H9 (cell line): ENCODE measurements at regions not wholly inside any gene's neighbourhood (a gene's known extent, or its start where the extent isn't known, plus 50 kb on each side); places are given as distances from the start of the nearest gene placed in this dataset.

Experiments
- DNase-seq: peaks from one replicate; pipeline ENCODE4 v3.0.0-alpha.2; 2017
- H2AFZ ChIP-seq: one replicate; pipeline ENCODE4 v1.6.1; 2013; ENCODE audit warnings: mild to moderate bottlenecking, low read length, control low read depth, moderate library complexity
- H2AK5ac ChIP-seq: 2 replicates; pipeline ENCODE4 v1.6.1; 2013; ENCODE audit warnings: low read length, control low read depth, mixed read lengths; ENCODE audit not compliant: insufficient read length
- H2BK120ac ChIP-seq: one replicate; pipeline ENCODE4 v1.6.1; 2013; ENCODE audit warnings: low read depth, mild to moderate bottlenecking, low read length, control low read depth, inconsistent platforms; ENCODE audit not compliant: poor library complexity, severe bottlenecking
- H2BK12ac ChIP-seq: 2 replicates; pipeline ENCODE4 v1.6.1; 2013; ENCODE audit warnings: low read length, control low read depth, mixed read lengths, low read depth; ENCODE audit not compliant: insufficient read length
- H2BK15ac ChIP-seq: 2 replicates; pipeline ENCODE4 v1.6.1; 2013; ENCODE audit warnings: low read depth, low read length, control low read depth
- H2BK20ac ChIP-seq: one replicate; pipeline ENCODE4 v1.6.1; 2013; ENCODE audit warnings: low read depth, mild to moderate bottlenecking, low read length, control low read depth, inconsistent platforms; ENCODE audit not compliant: poor library complexity, severe bottlenecking
- H2BK5ac ChIP-seq: 2 replicates; pipeline ENCODE4 v1.6.1; 2013; ENCODE audit warnings: low read length, control low read depth, mixed read lengths; ENCODE audit not compliant: insufficient read length
- H3K14ac ChIP-seq: 2 replicates; pipeline ENCODE4 v1.6.1; 2013; ENCODE audit warnings: low read length, control low read depth; ENCODE audit not compliant: insufficient read depth
- H3K18ac ChIP-seq: 2 replicates; pipeline ENCODE4 v1.6.1; 2013; ENCODE audit warnings: low read depth, mild to moderate bottlenecking, mixed read lengths, low read length, control low read depth; ENCODE audit not compliant: insufficient read length
- H3K23ac ChIP-seq: 2 replicates; pipeline ENCODE4 v1.6.1; 2013; ENCODE audit warnings: low read length, control low read depth, mixed read lengths, low read depth; ENCODE audit not compliant: insufficient read length
- H3K23me2 ChIP-seq: 2 replicates; pipeline ENCODE4 v1.6.1; 2013; ENCODE audit warnings: low read depth, mild to moderate bottlenecking, mixed read lengths, low read length, control low read depth; ENCODE audit not compliant: insufficient read length, poor library complexity, severe bottlenecking
- H3K27ac ChIP-seq: 2 replicates; pipeline ENCODE4 v1.5.1; 2013; ENCODE audit warnings: low read length, control low read depth, mixed read lengths, low read depth; ENCODE audit not compliant: insufficient read length
- H3K27me3 ChIP-seq: 2 replicates; pipeline ENCODE4 v1.6.1; 2013; ENCODE audit warnings: low read length, control low read depth, inconsistent platforms; ENCODE audit not compliant: insufficient read depth
- H3K4ac ChIP-seq: 2 replicates; pipeline ENCODE4 v1.6.1; 2013; ENCODE audit warnings: low read depth, mild to moderate bottlenecking, control low read depth, inconsistent platforms, low read length, moderate library complexity
- H3K4me1 ChIP-seq: 2 replicates; pipeline ENCODE4 v1.6.1; 2013; ENCODE audit warnings: low read length, control low read depth, inconsistent platforms; ENCODE audit not compliant: insufficient read depth
- H3K4me2 ChIP-seq: 2 replicates; pipeline ENCODE4 v1.6.1; 2013; ENCODE audit warnings: low read length, control low read depth, mixed read lengths; ENCODE audit not compliant: insufficient read length, insufficient read depth
- H3K56ac ChIP-seq: 2 replicates; pipeline ENCODE4 v1.6.1; 2013; ENCODE audit warnings: low read depth, mild to moderate bottlenecking, mixed read lengths, low read length, control low read depth; ENCODE audit not compliant: insufficient read length
- H3K79me1 ChIP-seq: 2 replicates; pipeline ENCODE4 v1.6.1; 2013; ENCODE audit warnings: low read depth, mild to moderate bottlenecking, moderate library complexity, low read length, control low read depth, inconsistent platforms; ENCODE audit not compliant: insufficient read depth, poor library complexity, severe bottlenecking
- H3K79me2 ChIP-seq: 2 replicates; pipeline ENCODE4 v1.6.1; 2013; ENCODE audit warnings: low read length, control low read depth, inconsistent platforms; ENCODE audit not compliant: insufficient read depth
- H3K9ac ChIP-seq: 2 replicates; pipeline ENCODE4 v1.6.1; 2013; ENCODE audit warnings: low read length, control low read depth, mixed read lengths; ENCODE audit not compliant: insufficient read length; ENCODE audit errors: extremely low read depth
- H3K9me3 ChIP-seq: one replicate; pipeline ENCODE4 v1.6.1; 2013; ENCODE audit warnings: low read depth, low read length, inconsistent platforms; ENCODE audit not compliant: control insufficient read depth
- H3T11ph ChIP-seq: one replicate; pipeline ENCODE4 v1.6.1; 2013; ENCODE audit warnings: mild to moderate bottlenecking, low read length, control low read depth, inconsistent platforms
- H4K20me1 ChIP-seq: one replicate; pipeline ENCODE4 v1.6.1; 2013; ENCODE audit not compliant: control insufficient read depth, insufficient read length, insufficient read depth
- H4K5ac ChIP-seq: 2 replicates; pipeline ENCODE4 v1.6.1; 2013; ENCODE audit warnings: low read depth, mild to moderate bottlenecking, mixed read lengths, low read length, control low read depth; ENCODE audit not compliant: insufficient read length
- H4K8ac ChIP-seq: replicated peaks from 2 replicates; pipeline ENCODE4 v1.6.1; 2013; ENCODE audit warnings: low read length, control low read depth, mixed read lengths, low read depth; ENCODE audit not compliant: insufficient read length
- H4K91ac ChIP-seq: 2 replicates; pipeline ENCODE4 v1.6.1; 2013; ENCODE audit warnings: low read depth, mild to moderate bottlenecking, moderate library complexity, mixed read lengths, low read length, control low read depth; ENCODE audit not compliant: insufficient read length
- H3K27ac Mint-ChIP-seq, 3 experiments: 2 replicates in 2 of 3; 3 replicates in 1 of 3; pipeline ENCODE4 v1.8.0; 2020 to 2021; ENCODE audit warnings: mixed read lengths in 3 of 3, mild to moderate bottlenecking in 1 of 3, moderate library complexity in 1 of 3
- H3K27me3 Mint-ChIP-seq: 2 replicates; pipeline ENCODE4 v1.8.0; 2021; ENCODE audit warnings: low read depth, mild to moderate bottlenecking, moderate library complexity, mixed read lengths
- H3K36me3 Mint-ChIP-seq, 3 experiments: 2 replicates in 2 of 3; 3 replicates in 1 of 3; pipeline ENCODE4 v1.8.0; 2020 to 2021; ENCODE audit warnings: low read depth in 3 of 3, mixed read lengths in 3 of 3; ENCODE audit not compliant: insufficient read depth in 1 of 3
- H3K4me1 Mint-ChIP-seq, 2 experiments: 2 replicates each; pipeline ENCODE4 v1.8.0; 2020; ENCODE audit warnings: mixed read lengths in 2 of 2
- H3K4me3 Mint-ChIP-seq, 2 experiments: 2 replicates in 1 of 2; 3 replicates in 1 of 2; pipeline ENCODE4 v1.8.0; 2020 to 2021; ENCODE audit warnings: mild to moderate bottlenecking in 2 of 2, mixed read lengths in 2 of 2, moderate library complexity in 1 of 2
- H3K9me3 Mint-ChIP-seq, 2 experiments: 2 replicates in 1 of 2; 3 replicates in 1 of 2; pipeline ENCODE4 v1.8.0; 2020; ENCODE audit warnings: mild to moderate bottlenecking in 2 of 2, mixed read lengths in 2 of 2, moderate library complexity in 1 of 2
- WGBS: extraction: QIAGEN DNeasy Blood & Tissue Kit; methylation state at CpG from one replicate; pipeline ENCODE4 v1.1.7; 2013; ENCODE audit warnings: missing lambda C conversion rate, low lambda C conversion rate, mixed read lengths; ENCODE audit not compliant: insufficient read length; ENCODE audit errors: extremely low coverage; 5-methylcytosine and 5-hydroxymethylcytosine counted together
- TF ChIP-seq, protein P1 (sequence below): fragments of 200-600 bp; sonication (generic); conservative IDR thresholded peaks from 3 replicates; pipeline ENCODE4 v1.8.0; 2021; ENCODE audit warnings: antibody characterized with exemption, mild to moderate bottlenecking

DNA sequence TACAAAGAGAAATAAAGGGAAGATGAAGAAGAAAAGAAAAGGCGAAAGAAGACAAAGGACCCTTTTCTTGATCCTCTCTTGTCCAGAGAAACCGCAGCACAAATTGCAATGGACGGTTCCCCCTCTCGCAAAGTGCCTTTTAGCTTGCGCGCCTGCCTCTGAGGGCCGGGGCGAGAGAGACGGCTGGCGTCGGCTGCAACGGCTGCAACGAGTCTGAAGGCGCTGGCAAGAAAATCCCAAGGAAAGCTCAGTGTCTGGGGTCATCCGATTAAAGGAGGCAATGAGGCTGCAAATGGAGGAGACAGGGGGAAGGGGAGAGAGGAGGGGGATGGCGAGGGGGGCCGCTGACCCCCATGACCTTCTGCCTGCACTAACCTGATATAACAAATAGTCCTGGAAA, 671.5 kb downstream of the MED13L start:
- Mint-ChIP-seq H3K27me3 (peaks cover 22% of the 10 kb centered on the region), H3K4me3 (no peak overlapping the region), H3K27ac (no peak overlapping the region), H3K36me3 (no peaks in the 10 kb centered on the region), H3K4me1 (no peaks in the 10 kb centered on the region), H3K9me3 (no peaks in the 10 kb centered on the region)
- no peak for DNase-seq
- no peak overlapping the region for H3K23ac ChIP-seq
- no peak overlapping the region for H3K14ac ChIP-seq
- no peak overlapping the region for H3K18ac ChIP-seq
- H4K5ac ChIP-seq, result no peak overlapping the region
- H2BK15ac ChIP-seq, result no peak overlapping the region
- H3K79me1 ChIP-seq, result no peaks in the 10 kb centered on the region
- H3K4ac ChIP-seq, result no peak overlapping the region
- H3T11ph ChIP-seq, result no peak overlapping the region
- no peak overlapping the region for H2BK5ac ChIP-seq
- H4K91ac ChIP-seq, result no peak overlapping the region
- no peak overlapping the region for H3K9ac ChIP-seq
- no peak overlapping the region for H4K8ac ChIP-seq
- no peaks in the 10 kb centered on the region for H3K79me2 ChIP-seq
- no peak overlapping the region for H2AK5ac ChIP-seq
- H4K20me1 ChIP-seq, result no peaks in the 10 kb centered on the region
- H3K4me1 ChIP-seq, result no peaks in the 10 kb centered on the region
- no peak overlapping the region for H2AFZ ChIP-seq
- no peak overlapping the region for H2BK12ac ChIP-seq
- no peak overlapping the region for H3K4me2 ChIP-seq
- TF ChIP-seq, protein P1, sequence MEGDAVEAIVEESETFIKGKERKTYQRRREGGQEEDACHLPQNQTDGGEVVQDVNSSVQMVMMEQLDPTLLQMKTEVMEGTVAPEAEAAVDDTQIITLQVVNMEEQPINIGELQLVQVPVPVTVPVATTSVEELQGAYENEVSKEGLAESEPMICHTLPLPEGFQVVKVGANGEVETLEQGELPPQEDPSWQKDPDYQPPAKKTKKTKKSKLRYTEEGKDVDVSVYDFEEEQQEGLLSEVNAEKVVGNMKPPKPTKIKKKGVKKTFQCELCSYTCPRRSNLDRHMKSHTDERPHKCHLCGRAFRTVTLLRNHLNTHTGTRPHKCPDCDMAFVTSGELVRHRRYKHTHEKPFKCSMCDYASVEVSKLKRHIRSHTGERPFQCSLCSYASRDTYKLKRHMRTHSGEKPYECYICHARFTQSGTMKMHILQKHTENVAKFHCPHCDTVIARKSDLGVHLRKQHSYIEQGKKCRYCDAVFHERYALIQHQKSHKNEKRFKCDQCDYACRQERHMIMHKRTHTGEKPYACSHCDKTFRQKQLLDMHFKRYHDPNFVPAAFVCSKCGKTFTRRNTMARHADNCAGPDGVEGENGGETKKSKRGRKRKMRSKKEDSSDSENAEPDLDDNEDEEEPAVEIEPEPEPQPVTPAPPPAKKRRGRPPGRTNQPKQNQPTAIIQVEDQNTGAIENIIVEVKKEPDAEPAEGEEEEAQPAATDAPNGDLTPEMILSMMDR, result no peak
- H3K23me2 ChIP-seq, result no peaks in the 10 kb centered on the region
- no peak overlapping the region for H2BK20ac ChIP-seq
- no peak overlapping the region for H3K27ac ChIP-seq
- no peak overlapping the region for H2BK120ac ChIP-seq
- H3K27me3 ChIP-seq, result no peaks in the 10 kb centered on the region; the same call in 1 of the 2 replicates
- no peak overlapping the region for H3K56ac ChIP-seq
- WGBS, result no CpG with 5 or more reads among the region's 17 CpGs
- no peaks in the 10 kb centered on the region for H3K9me3 ChIP-seq
